ENCODE measurements at regions not wholly inside any gene's neighbourhood (a gene's known extent, or its start where the extent isn't known, plus 50 kb on each side); places are given as distances from the start of the nearest gene placed in this dataset.
"Not testable (repeated sequence)": the region's sequence is repeated elsewhere in the genome, so short reads cannot be mapped to it uniquely, and the experiment has no call there.

- ChIA-PET POLR2A (no interaction called here), CTCF (no interaction called here)
- Histone ChIP-seq H3K9me3 (ENCODE audit: control extremely low read depth in 1 of 3, control insufficient read depth in 2 of 3, insufficient read depth in 1 of 3, low read length in 2 of 3) (peaks cover 0 to 20% (median 0%) of the 10 kb centered on the region in 3 donors), H2AFZ (ENCODE audit: insufficient read depth, low read depth, low read length, poor library complexity, severe bottlenecking) (no peak overlapping the region), H3K4me3 (ENCODE audit: control extremely low read depth in 1 of 5, extremely low read depth in 1 of 5, insufficient read depth in 1 of 5, low read depth in 2 of 5, low read length in 4 of 5) (no peak overlapping the region), H3K9ac (ENCODE audit: low read length) (no peak overlapping the region), H3K4me2 (replicated peaks; ENCODE audit: low read depth, low read length, poor library complexity, severe bottlenecking) (no peak overlapping the region), H3K36me3 (replicated peaks in 1 of 2; ENCODE audit: control extremely low read depth in 1 of 2, control insufficient read depth in 1 of 2, extremely low read depth in 1 of 2, insufficient read depth in 2 of 2, low read length in 1 of 2) (no peaks in the 10 kb centered on the region), H3K79me2 (ENCODE audit: control insufficient read depth, insufficient read depth, low read length) (no peaks in the 10 kb centered on the region), H3K27ac (ENCODE audit: low read length in 2 of 2) (no peak overlapping the region), H3K4me1 (ENCODE audit: control insufficient read depth in 2 of 2, insufficient read depth in 2 of 2, low read length in 2 of 2) (no peaks in the 10 kb centered on the region), H4K20me1 (ENCODE audit: control insufficient read depth, insufficient read depth, low read length, poor library complexity, severe bottlenecking) (no peaks in the 10 kb centered on the region), H3K27me3 (replicated peaks in 1 of 4; ENCODE audit: control extremely low read depth in 1 of 4, control insufficient read depth in 3 of 4, insufficient read depth in 4 of 4, low read length in 3 of 4) (no peaks in the 10 kb centered on the region)
- TF ChIP-seq EZH2 (IDR thresholded peaks at IDR 0.05; ENCODE audit: borderline replicate concordance, insufficient read depth, low read depth, low read length, poor library complexity, severe bottlenecking) (no peak), CTCF (IDR thresholded peaks at IDR 0.05) (no peak)
- no peaks in the 10 kb centered on the region for H3K27me3 Mint-ChIP-seq
- H3K9me3 Mint-ChIP-seq (ENCODE audit: insufficient read depth), result peaks cover 13% of the 10 kb centered on the region
- intact Hi-C loops (cut with micrococcal nuclease), result no loop called here
- no peak overlapping the region for H3K27ac Mint-ChIP-seq
- 83% methylated on average over 5 of the region's 5 CpGs for WGBS (ENCODE audit: insufficient coverage)
- no peak for DNase-seq
- no peaks in the 10 kb centered on the region for H3K4me1 Mint-ChIP-seq
- H3K4me3 Mint-ChIP-seq, result no peak overlapping the region
- no peak for ATAC-seq (ENCODE audit: low read depth)
Observed at GRCh38 chr3:137869022-137869421, 104.9 kb downstream of the SOX14 start.

GRCh38 chr3:137872589-137872988, 108.5 kb downstream of the SOX14 start:
- H3K27ac Mint-ChIP-seq; CTCF ChIA-PET; H3K4me1 Mint-ChIP-seq; H2AFZ ChIP-seq (ENCODE audit: insufficient read depth, low read depth, low read length, poor library complexity, severe bottlenecking); H3K27ac ChIP-seq (ENCODE audit: low read length in 2 of 2); ATAC-seq (ENCODE audit: low read depth); DNase-seq; H3K4me2 ChIP-seq (replicated peaks; ENCODE audit: low read depth, low read length, poor library complexity, severe bottlenecking); POLR2A ChIA-PET; H3K9ac ChIP-seq (ENCODE audit: low read length); H3K4me3 ChIP-seq (ENCODE audit: control extremely low read depth in 1 of 5, extremely low read depth in 1 of 5, insufficient read depth in 1 of 5, low read depth in 2 of 5, low read length in 4 of 5); H3K4me1 ChIP-seq (ENCODE audit: control insufficient read depth in 2 of 2, insufficient read depth in 2 of 2, low read length in 2 of 2); H4K20me1 ChIP-seq (ENCODE audit: control insufficient read depth, insufficient read depth, low read length, poor library complexity, severe bottlenecking); H3K27me3 ChIP-seq (replicated peaks in 1 of 4; ENCODE audit: control extremely low read depth in 1 of 4, control insufficient read depth in 3 of 4, insufficient read depth in 4 of 4, low read length in 3 of 4); H3K4me3 Mint-ChIP-seq; intact Hi-C loops (cut with micrococcal nuclease); H3K36me3 ChIP-seq (replicated peaks in 1 of 2; ENCODE audit: control extremely low read depth in 1 of 2, control insufficient read depth in 1 of 2, extremely low read depth in 1 of 2, insufficient read depth in 2 of 2, low read length in 1 of 2); H3K79me2 ChIP-seq (ENCODE audit: control insufficient read depth, insufficient read depth, low read length); H3K27me3 Mint-ChIP-seq: not testable (repeated sequence)
- H3K9me3 Mint-ChIP-seq (ENCODE audit: insufficient read depth), result peaks cover 11% of the 10 kb centered on the region
- peaks cover 0 to 14% (median 0%) of the 10 kb centered on the region in 3 donors for H3K9me3 ChIP-seq (ENCODE audit: control extremely low read depth in 1 of 3, control insufficient read depth in 2 of 3, insufficient read depth in 1 of 3, low read length in 2 of 3)
- WGBS (ENCODE audit: insufficient coverage), result 96% methylated on average over 9 of the region's 25 CpGs

GRCh38 chr3:137896842-137897241, 113.1 kb upstream of the CLDN18 start:
- H4K20me1 ChIP-seq (ENCODE audit: control insufficient read depth, insufficient read depth, low read length, poor library complexity, severe bottlenecking); CTCF ChIA-PET; ATAC-seq (ENCODE audit: low read depth); H2AFZ ChIP-seq (ENCODE audit: insufficient read depth, low read depth, low read length, poor library complexity, severe bottlenecking); H3K9me3 ChIP-seq (ENCODE audit: control extremely low read depth in 1 of 3, control insufficient read depth in 2 of 3, insufficient read depth in 1 of 3, low read length in 2 of 3); H3K4me3 Mint-ChIP-seq; H3K27me3 Mint-ChIP-seq; H3K36me3 ChIP-seq (replicated peaks in 1 of 2; ENCODE audit: control extremely low read depth in 1 of 2, control insufficient read depth in 1 of 2, extremely low read depth in 1 of 2, insufficient read depth in 2 of 2, low read length in 1 of 2); H3K4me2 ChIP-seq (replicated peaks; ENCODE audit: low read depth, low read length, poor library complexity, severe bottlenecking); H3K4me1 ChIP-seq (ENCODE audit: control insufficient read depth in 2 of 2, insufficient read depth in 2 of 2, low read length in 2 of 2); POLR2A ChIA-PET; H3K27ac Mint-ChIP-seq; DNase-seq; H3K27me3 ChIP-seq (replicated peaks in 1 of 4; ENCODE audit: control extremely low read depth in 1 of 4, control insufficient read depth in 3 of 4, insufficient read depth in 4 of 4, low read length in 3 of 4); intact Hi-C loops (cut with micrococcal nuclease); H3K4me3 ChIP-seq (ENCODE audit: control extremely low read depth in 1 of 5, extremely low read depth in 1 of 5, insufficient read depth in 1 of 5, low read depth in 2 of 5, low read length in 4 of 5); H3K79me2 ChIP-seq (ENCODE audit: control insufficient read depth, insufficient read depth, low read length); H3K27ac ChIP-seq (ENCODE audit: low read length in 2 of 2); H3K9me3 Mint-ChIP-seq (ENCODE audit: insufficient read depth); H3K9ac ChIP-seq (ENCODE audit: low read length); H3K4me1 Mint-ChIP-seq: not testable (repeated sequence)
- 78% methylated on average over 6 of the region's 6 CpGs for WGBS (ENCODE audit: insufficient coverage)

Measured in B cell (primary cell).